ENCODE measurements at regions not wholly inside any gene's neighbourhood (a gene's known extent, or its start where the extent isn't known, plus 50 kb on each side); places are given as distances from the start of the nearest gene placed in this dataset.

DNA sequence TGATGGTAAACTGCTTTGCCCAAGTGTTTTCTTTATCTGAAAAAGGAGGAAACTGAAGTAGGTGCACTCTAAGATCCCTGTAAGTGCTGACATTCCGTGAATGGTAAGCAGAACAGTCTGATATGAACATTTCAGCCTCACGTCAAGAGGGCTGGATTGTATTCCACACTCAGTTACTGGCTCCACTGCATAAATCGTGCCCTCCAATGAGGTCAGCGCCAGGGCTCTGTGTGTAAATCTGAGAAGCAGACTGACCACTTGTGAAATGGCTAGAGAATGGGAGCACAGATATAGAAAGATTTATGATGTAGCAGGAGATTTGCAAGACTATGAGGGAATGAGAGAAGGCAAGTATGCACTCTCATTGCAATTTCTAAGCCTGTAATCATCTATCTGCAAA is 153.0 kb downstream of the ICOS start:
- TF ChIP-seq, protein P1, sequence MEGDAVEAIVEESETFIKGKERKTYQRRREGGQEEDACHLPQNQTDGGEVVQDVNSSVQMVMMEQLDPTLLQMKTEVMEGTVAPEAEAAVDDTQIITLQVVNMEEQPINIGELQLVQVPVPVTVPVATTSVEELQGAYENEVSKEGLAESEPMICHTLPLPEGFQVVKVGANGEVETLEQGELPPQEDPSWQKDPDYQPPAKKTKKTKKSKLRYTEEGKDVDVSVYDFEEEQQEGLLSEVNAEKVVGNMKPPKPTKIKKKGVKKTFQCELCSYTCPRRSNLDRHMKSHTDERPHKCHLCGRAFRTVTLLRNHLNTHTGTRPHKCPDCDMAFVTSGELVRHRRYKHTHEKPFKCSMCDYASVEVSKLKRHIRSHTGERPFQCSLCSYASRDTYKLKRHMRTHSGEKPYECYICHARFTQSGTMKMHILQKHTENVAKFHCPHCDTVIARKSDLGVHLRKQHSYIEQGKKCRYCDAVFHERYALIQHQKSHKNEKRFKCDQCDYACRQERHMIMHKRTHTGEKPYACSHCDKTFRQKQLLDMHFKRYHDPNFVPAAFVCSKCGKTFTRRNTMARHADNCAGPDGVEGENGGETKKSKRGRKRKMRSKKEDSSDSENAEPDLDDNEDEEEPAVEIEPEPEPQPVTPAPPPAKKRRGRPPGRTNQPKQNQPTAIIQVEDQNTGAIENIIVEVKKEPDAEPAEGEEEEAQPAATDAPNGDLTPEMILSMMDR (conservative IDR thresholded peaks at IDR 0.05; ENCODE audit: low read length): no peak
- no peak for TF ChIP-seq EZH2phosphoT487 (IDR thresholded peaks at IDR 0.05; ENCODE audit: borderline replicate concordance)
